Astrocyte of the cerebellum (primary cell): ENCODE measurements at regions not wholly inside any gene's neighbourhood (a gene's known extent, or its start where the extent isn't known, plus 50 kb on each side); places are given as distances from the start of the nearest gene placed in this dataset.

Source experiments
- DNase-seq: peaks from one replicate; pipeline ENCODE4 v3.0.0-alpha.2; 2011; ENCODE audit warnings: low read depth
- H3K4me3 ChIP-seq: 2 replicates; pipeline ENCODE4 v1.5.1; 2011; ENCODE audit warnings: mild to moderate bottlenecking, low read depth, low read length, moderate library complexity
- CTCF ChIP-seq: IDR thresholded peaks from 2 replicates; pipeline ENCODE4 v1.5.1; 2012; ENCODE audit warnings: low read length, low read depth, moderate library complexity, mild to moderate bottlenecking; ENCODE audit errors: missing control alignments
- in situ Hi-C: cut with HindIII; loops from 2 replicates; pipeline ENCODE4 v1.10.0; 2017; ENCODE audit warnings: low sequenced_read_pairs

- DNase-seq, result no peak
- no peak overlapping the region for H3K4me3 ChIP-seq
- in situ Hi-C loops, result no loop called here
- no peak for TF ChIP-seq CTCF
Measured at GRCh38 chr2:64785245-64785644, 131.5 kb upstream of the SERTAD2 start.

- no peak overlapping the region for H3K4me3 ChIP-seq
- no peak for DNase-seq
- no peak for TF ChIP-seq CTCF
- in situ Hi-C loops, result no loop called here
Measured at GRCh38 chr2:64786343-64787018, 132.8 kb upstream of the SERTAD2 start.

GRCh38 chr2:64787019-64787365, 133.3 kb upstream of the SERTAD2 start:
- in situ Hi-C loops, result no loop called here
- TF ChIP-seq CTCF, result no peak
- DNase-seq, result no peak
- H3K4me3 ChIP-seq, result no peak overlapping the region

- in situ Hi-C loops, result no loop called here
- TF ChIP-seq CTCF, result no peak
- DNase-seq, result no peak
- H3K4me3 ChIP-seq, result no peak overlapping the region
Measured at GRCh38 chr2:64787698-64788097, 134.0 kb upstream of the SERTAD2 start.

- in situ Hi-C loops, result no loop called here
- no peak for DNase-seq
- TF ChIP-seq CTCF, result no peak
Measured at GRCh38 chr2:64789466-64790320, 136.0 kb upstream of the SERTAD2 start.

GRCh38 chr2:64792300-64792699, 138.6 kb upstream of the SERTAD2 start:
- no peak for DNase-seq
- in situ Hi-C loops, result no loop called here
- peak; percentile 19 for TF ChIP-seq CTCF
- H3K4me3 ChIP-seq, result no peak overlapping the region

More at GRCh38 chr2:64789466-64790320, 136.0 kb upstream of the SERTAD2 start:
- no peak overlapping the region for H3K4me3 ChIP-seq
